Activated CD8-positive, alpha-beta memory T cell treated with anti-CD3 and anti-CD28 coated beads, Interleukin-2, amount 10 ng/mL, durations not matched to agents 7 days and 5 days (primary cell): ENCODE measurements at regions not wholly inside any gene's neighbourhood (a gene's known extent, or its start where the extent isn't known, plus 50 kb on each side); places are given as distances from the start of the nearest gene placed in this dataset.

Experiments used
- ATAC-seq: fragments of 150-1000 bp; cut with Tn5 transposase; one replicate; pipeline ENCODE4 v1.10.0; 2021; ENCODE audit warnings: moderate library complexity
- CTCF ChIA-PET: fragments of 350-600 bp; sonication (Branson Sonifier 250); formaldehyde crosslinking; loops from one replicate; lab custom pipeline; 2021; ENCODE audit warnings: antibody characterized with exemption; lab: Charles Lee
- DNase-seq: peaks from one replicate; pipeline ENCODE4 v3.0.0-alpha.2; 2020
- H3K27ac Mint-ChIP-seq: one replicate; pipeline ENCODE4 v1.8.0; 2021; ENCODE audit warnings: mild to moderate bottlenecking, mixed read lengths
- H3K27me3 Mint-ChIP-seq: one replicate; pipeline ENCODE4 v1.8.0; 2021; ENCODE audit warnings: mixed read lengths
- H3K36me3 Mint-ChIP-seq: one replicate; pipeline ENCODE4 v1.8.0; 2021; ENCODE audit warnings: mild to moderate bottlenecking, mixed read lengths
- H3K4me1 Mint-ChIP-seq: one replicate; pipeline ENCODE4 v1.8.0; 2021; ENCODE audit warnings: mixed read lengths
- H3K4me3 Mint-ChIP-seq: one replicate; pipeline ENCODE4 v1.8.0; 2021; ENCODE audit warnings: mild to moderate bottlenecking, moderate library complexity, mixed read lengths
- H3K9me3 Mint-ChIP-seq: one replicate; pipeline ENCODE4 v1.8.0; 2022; ENCODE audit warnings: low read depth, mixed read lengths

DNA sequence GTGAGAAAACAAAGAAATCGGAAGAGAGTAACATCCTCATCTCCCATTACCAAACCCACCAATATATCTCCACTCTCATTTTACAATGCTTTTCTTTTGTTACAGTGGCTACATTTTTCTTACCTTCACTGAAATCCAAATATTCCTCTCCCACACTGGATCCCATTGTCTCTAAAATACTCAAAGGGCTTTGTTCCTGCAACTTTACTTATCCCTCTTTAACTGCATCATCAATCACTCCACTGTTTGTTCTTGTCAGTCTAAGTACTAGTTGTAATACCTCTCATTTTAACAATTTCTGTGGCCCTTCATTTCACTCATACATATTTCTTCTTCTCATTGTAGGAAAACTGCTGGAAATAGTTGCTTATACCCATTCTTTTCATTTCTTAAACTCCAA is 464.2 kb upstream of the PIK3C3 start:
- H3K9me3 Mint-ChIP-seq: peaks cover 11% of the 10 kb centered on the region
- no peak overlapping the region for H3K4me3 Mint-ChIP-seq
- no peak overlapping the region for H3K27ac Mint-ChIP-seq
- H3K4me1 Mint-ChIP-seq: no peaks in the 10 kb centered on the region
- DNase-seq: no peak
- CTCF ChIA-PET: no interaction called here
- no peaks in the 10 kb centered on the region for H3K36me3 Mint-ChIP-seq
- H3K27me3 Mint-ChIP-seq: no peaks in the 10 kb centered on the region
- ATAC-seq: no peak

- H3K36me3 Mint-ChIP-seq: no peaks in the 10 kb centered on the region
- CTCF ChIA-PET: no interaction called here
- peaks cover 9% of the 10 kb centered on the region for H3K9me3 Mint-ChIP-seq
- no peak for DNase-seq
- H3K27ac Mint-ChIP-seq: no peak overlapping the region
- no peaks in the 10 kb centered on the region for H3K27me3 Mint-ChIP-seq
- H3K4me3 Mint-ChIP-seq: no peak overlapping the region
- no peaks in the 10 kb centered on the region for H3K4me1 Mint-ChIP-seq
- no peak for ATAC-seq
Observed at GRCh38 chr18:41486575-41486974, 468.5 kb upstream of the PIK3C3 start.

DNA sequence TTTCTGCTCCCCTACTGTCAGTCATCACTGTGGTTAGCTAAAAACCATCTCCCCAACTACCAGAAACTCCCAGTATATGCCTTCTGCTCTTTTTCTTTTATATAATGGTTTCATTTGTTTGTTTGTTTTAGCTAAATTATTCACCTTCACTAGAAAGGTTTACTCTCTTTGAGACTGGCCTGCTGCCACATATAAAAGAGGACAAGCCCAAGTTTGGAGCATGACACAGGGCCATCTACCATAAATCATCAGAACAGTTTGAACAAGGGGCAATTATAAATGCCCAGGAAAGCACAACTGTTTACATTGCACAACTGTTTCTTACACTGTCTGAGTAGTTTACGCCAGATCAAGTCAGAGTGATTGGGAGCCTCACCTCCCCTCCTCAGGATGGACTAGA is 471.0 kb upstream of the PIK3C3 start:
- DNase-seq: no peak
- H3K4me3 Mint-ChIP-seq: no peak overlapping the region
- H3K27ac Mint-ChIP-seq: no peak overlapping the region
- CTCF ChIA-PET: no interaction called here
- H3K9me3 Mint-ChIP-seq: peaks cover 8% of the 10 kb centered on the region
- no peaks in the 10 kb centered on the region for H3K4me1 Mint-ChIP-seq
- no peaks in the 10 kb centered on the region for H3K36me3 Mint-ChIP-seq
- H3K27me3 Mint-ChIP-seq: no peaks in the 10 kb centered on the region
- no peak for ATAC-seq

- DNase-seq (no peak), ATAC-seq (no peak)
- CTCF ChIA-PET: no interaction called here
- Mint-ChIP-seq H3K9me3 (peaks cover 9% of the 10 kb centered on the region), H3K27ac (no peak overlapping the region), H3K4me1 (no peaks in the 10 kb centered on the region), H3K36me3 (no peaks in the 10 kb centered on the region), H3K27me3 (no peaks in the 10 kb centered on the region), H3K4me3 (no peak overlapping the region)
Observed at GRCh38 chr18:41482501-41482900, 472.5 kb upstream of the PIK3C3 start.

GRCh38 chr18:41466436-41467160 is 488.4 kb upstream of the PIK3C3 start:
- H3K4me3 Mint-ChIP-seq: no peak overlapping the region
- ATAC-seq: no peak
- CTCF ChIA-PET: no interaction called here

GRCh38 chr18:41465386-41465785 is 489.6 kb upstream of the PIK3C3 start:
- no peaks in the 10 kb centered on the region for H3K36me3 Mint-ChIP-seq

More at GRCh38 chr18:41466436-41467160, 488.4 kb upstream of the PIK3C3 start:
- Mint-ChIP-seq H3K4me1 (no peaks in the 10 kb centered on the region), H3K36me3 (no peaks in the 10 kb centered on the region), H3K27me3 (no peaks in the 10 kb centered on the region), H3K9me3 (peaks cover 6% of the 10 kb centered on the region), H3K27ac (no peak overlapping the region)
- DNase-seq: no peak

DNA sequence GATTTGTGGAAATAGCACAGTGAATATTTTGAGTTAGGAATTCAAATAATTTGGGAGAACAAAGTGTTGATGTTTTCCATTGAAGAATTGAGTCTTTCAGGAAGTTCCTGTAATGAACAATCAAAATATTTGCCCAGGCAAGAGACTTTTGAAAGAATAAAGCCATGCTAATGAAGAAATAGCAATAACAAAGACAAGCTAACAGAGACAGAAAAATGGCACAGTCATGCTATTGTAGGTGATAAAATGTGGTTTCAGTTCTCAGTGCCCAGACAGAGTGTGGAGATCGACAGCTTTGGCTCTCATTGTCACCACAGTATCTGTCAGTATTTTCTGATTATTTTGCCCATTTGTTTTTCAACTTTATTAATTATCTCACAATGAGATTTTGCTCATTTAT is 490.8 kb upstream of the PIK3C3 start:
- Mint-ChIP-seq H3K9me3 (peaks cover 7% of the 10 kb centered on the region), H3K4me3 (no peak overlapping the region), H3K27ac (no peak overlapping the region), H3K4me1 (no peaks in the 10 kb centered on the region), H3K27me3 (no peaks in the 10 kb centered on the region), H3K36me3 (no peaks in the 10 kb centered on the region)
- CTCF ChIA-PET: no interaction called here
- ATAC-seq (no peak), DNase-seq (no peak)

More at GRCh38 chr18:41465386-41465785, 489.6 kb upstream of the PIK3C3 start:
- Mint-ChIP-seq H3K27me3 (no peaks in the 10 kb centered on the region), H3K9me3 (peaks cover 9% of the 10 kb centered on the region), H3K4me3 (no peak overlapping the region), H3K27ac (no peak overlapping the region), H3K4me1 (no peaks in the 10 kb centered on the region)
- CTCF ChIA-PET: no interaction called here
- DNase-seq (no peak), ATAC-seq (no peak)

GRCh38 chr18:41462946-41463345 is 492.1 kb upstream of the PIK3C3 start:
- CTCF ChIA-PET: interaction anchor here (0.7 kb wide), 2 partner anchors 158 to 1822 kb away, joined by 3 to 4 read pairs; no protein-coding TSS in a partner anchor
- Mint-ChIP-seq H3K4me1 (no peaks in the 10 kb centered on the region), H3K4me3 (no peak overlapping the region), H3K9me3 (peaks cover 4% of the 10 kb centered on the region), H3K27me3 (no peaks in the 10 kb centered on the region), H3K36me3 (no peaks in the 10 kb centered on the region), H3K27ac (no peak overlapping the region)
- no peak for ATAC-seq
- DNase-seq: no peak

DNA sequence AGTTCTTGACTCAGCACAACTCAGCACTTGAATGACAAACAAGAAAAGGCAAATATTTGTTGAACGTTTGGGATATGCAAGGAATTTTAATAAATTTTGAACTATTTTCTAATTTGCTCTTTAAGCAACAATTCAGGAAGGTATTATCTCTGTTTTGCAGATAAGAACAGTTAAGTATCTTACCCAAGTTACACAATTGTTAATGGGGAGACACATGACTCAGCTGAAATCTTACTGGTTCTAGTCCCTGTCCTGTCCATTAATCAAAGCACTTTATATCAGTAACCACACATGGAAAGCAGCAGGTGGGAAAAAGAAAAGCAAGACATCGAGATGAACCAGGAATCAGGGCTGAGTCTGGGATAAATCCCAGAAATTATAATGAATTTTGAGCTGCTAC is 493.9 kb upstream of the PIK3C3 start:
- Mint-ChIP-seq H3K27me3 (no peaks in the 10 kb centered on the region), H3K4me3 (no peak overlapping the region), H3K4me1 (no peaks in the 10 kb centered on the region), H3K27ac (no peak overlapping the region), H3K36me3 (no peaks in the 10 kb centered on the region), H3K9me3 (peaks cover 4% of the 10 kb centered on the region)
- ATAC-seq (no peak), DNase-seq (no peak)
- CTCF ChIA-PET: no interaction called here

- no peak overlapping the region for H3K27ac Mint-ChIP-seq
- ATAC-seq (no peak), DNase-seq (no peak)
- no peak overlapping the region for H3K4me3 Mint-ChIP-seq
- H3K4me1 Mint-ChIP-seq: no peaks in the 10 kb centered on the region
- no peaks in the 10 kb centered on the region for H3K27me3 Mint-ChIP-seq
- CTCF ChIA-PET: no interaction called here
- H3K36me3 Mint-ChIP-seq: no peaks in the 10 kb centered on the region
- H3K9me3 Mint-ChIP-seq: peaks cover 4% of the 10 kb centered on the region
Observed at GRCh38 chr18:41459656-41460055, 495.4 kb upstream of the PIK3C3 start.

GRCh38 chr18:41458376-41458775 is 496.7 kb upstream of the PIK3C3 start:
- Mint-ChIP-seq H3K27me3 (no peaks in the 10 kb centered on the region), H3K27ac (no peak overlapping the region), H3K4me1 (no peaks in the 10 kb centered on the region), H3K36me3 (no peaks in the 10 kb centered on the region), H3K4me3 (no peak overlapping the region), H3K9me3 (peaks cover 4% of the 10 kb centered on the region)
- ATAC-seq (no peak), DNase-seq (no peak)
- CTCF ChIA-PET: no interaction called here

DNA sequence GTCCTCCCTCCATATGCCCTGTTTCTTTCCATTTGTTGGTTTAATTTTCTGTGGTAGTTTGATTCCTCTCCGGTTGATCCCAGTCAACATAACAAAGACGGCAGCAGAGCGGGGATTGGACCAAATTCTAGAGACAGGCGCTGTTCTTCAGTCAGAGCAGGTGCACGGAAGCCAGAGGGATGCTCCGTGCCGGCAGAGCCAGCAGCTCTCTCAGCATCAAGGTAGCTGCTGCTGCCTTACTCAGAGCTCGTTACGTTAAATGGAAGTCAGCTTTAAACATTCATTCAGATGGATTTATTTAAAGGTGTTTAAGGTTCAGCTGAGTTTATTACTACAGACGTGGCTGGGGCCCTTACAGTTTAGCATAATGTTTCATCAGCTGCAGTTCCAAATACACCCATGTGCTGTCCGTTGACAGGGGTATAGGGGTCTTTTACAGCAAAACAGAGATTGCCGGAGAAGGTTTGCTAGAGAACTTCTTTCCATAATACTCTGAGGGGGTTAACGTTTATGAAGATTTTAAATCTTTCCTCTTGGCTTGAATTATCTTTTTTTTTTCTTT is 497.2 kb upstream of the PIK3C3 start:
- H3K27me3 Mint-ChIP-seq: no peaks in the 10 kb centered on the region
- H3K4me3 Mint-ChIP-seq: no peak overlapping the region
- no peak overlapping the region for H3K27ac Mint-ChIP-seq
- H3K9me3 Mint-ChIP-seq: peaks cover 4% of the 10 kb centered on the region
- no peaks in the 10 kb centered on the region for H3K4me1 Mint-ChIP-seq
- H3K36me3 Mint-ChIP-seq: no peaks in the 10 kb centered on the region
- no peak for DNase-seq
- ATAC-seq: no peak
- CTCF ChIA-PET: no interaction called here

DNA sequence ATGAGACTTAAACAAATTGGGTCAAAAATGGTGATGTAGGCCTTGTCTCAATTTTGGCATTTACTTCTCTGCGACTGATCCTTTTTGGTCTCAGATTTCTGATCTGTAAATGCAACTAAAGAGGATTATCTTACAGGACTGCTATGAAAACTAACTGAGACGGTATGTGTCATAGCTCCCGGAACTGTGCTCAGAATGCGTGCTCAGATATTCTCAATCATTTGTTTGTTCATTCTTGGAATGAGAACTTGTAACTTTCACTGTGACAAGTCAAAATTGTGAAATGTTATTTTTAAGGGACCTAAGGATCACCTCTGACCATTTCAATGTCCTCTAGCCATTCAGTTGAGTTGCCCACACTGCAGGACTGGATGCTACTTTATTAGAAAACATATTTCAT is 498.2 kb upstream of the PIK3C3 start:
- H3K36me3 Mint-ChIP-seq: no peaks in the 10 kb centered on the region
- no peaks in the 10 kb centered on the region for H3K27me3 Mint-ChIP-seq
- ATAC-seq (no peak), DNase-seq (no peak)
- H3K4me1 Mint-ChIP-seq: no peaks in the 10 kb centered on the region
- CTCF ChIA-PET: no interaction called here
- H3K4me3 Mint-ChIP-seq: no peak overlapping the region
- H3K27ac Mint-ChIP-seq: no peak overlapping the region
- H3K9me3 Mint-ChIP-seq: peaks cover 4% of the 10 kb centered on the region

DNA sequence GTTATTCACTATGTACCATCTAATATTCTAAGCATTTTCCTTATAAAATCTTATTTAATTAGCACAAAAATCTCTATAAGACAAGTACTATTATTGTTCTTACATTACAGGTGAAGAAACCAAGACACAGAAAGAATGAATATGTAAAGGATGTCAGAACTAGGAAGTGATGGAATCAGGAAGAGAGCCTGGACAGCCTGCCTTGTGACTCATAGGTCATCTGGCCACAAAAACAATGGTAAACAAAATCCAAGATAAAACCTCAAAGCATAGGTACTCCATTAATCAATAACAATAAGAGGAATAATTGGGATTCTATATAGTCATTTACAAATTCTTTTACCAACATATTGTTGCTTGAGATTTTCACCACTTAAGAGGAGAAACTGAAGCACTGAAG is 505.4 kb upstream of the PIK3C3 start:
- Mint-ChIP-seq H3K9me3 (no peaks in the 10 kb centered on the region), H3K4me1 (no peaks in the 10 kb centered on the region), H3K36me3 (no peaks in the 10 kb centered on the region), H3K4me3 (no peak overlapping the region), H3K27ac (no peak overlapping the region), H3K27me3 (no peaks in the 10 kb centered on the region)
- ATAC-seq (no peak), DNase-seq (no peak)
- CTCF ChIA-PET: no interaction called here
